ENCODE measurements at regions not wholly inside any gene's neighbourhood (a gene's known extent, or its start where the extent isn't known, plus 50 kb on each side); places are given as distances from the start of the nearest gene placed in this dataset.

- Histone ChIP-seq H3K9me2 (replicated peaks; ENCODE audit: insufficient read depth, low read length) (no peaks in the 10 kb centered on the region), H3K9ac (ENCODE audit: low read length) (no peak overlapping the region), H3K9me3 (replicated peaks; ENCODE audit: insufficient read depth, low read length) (no peaks in the 10 kb centered on the region), H4K20me1 (ENCODE audit: insufficient read depth, low read length) (no peaks in the 10 kb centered on the region), H3K36me3 (replicated peaks; ENCODE audit: insufficient read depth, low read length) (no peaks in the 10 kb centered on the region), H3K27me3 (replicated peaks; ENCODE audit: insufficient read depth, low read length) (no peaks in the 10 kb centered on the region), H2AFZ (ENCODE audit: low read length) (no peak overlapping the region), H3K4me3 (ENCODE audit: low read length) (no peak overlapping the region), H3K4me2 (ENCODE audit: low read depth, low read length) (no peak overlapping the region), H3K27ac (ENCODE audit: low read length) (no peak overlapping the region), H3K4me1 (ENCODE audit: low read length) (0 out of 2 replicates have a peak, but pooled peaks cover under 1% of the 10 kb centered on the region), H3F3A (ENCODE audit: insufficient read depth, low read length) (no peaks in the 10 kb centered on the region), H3K79me2 (ENCODE audit: low read length) (no peaks in the 10 kb centered on the region)
- no peak for DNase-seq
- TF ChIP-seq CTCF (IDR thresholded peaks at IDR 0.05; ENCODE audit: low read length), result no peak
- no peak for TF ChIP-seq EZH2 (optimal IDR thresholded peaks at IDR 0.05; ENCODE audit: low read depth, low read length)
- no peak for TF ChIP-seq EZH2phosphoT487 (IDR thresholded peaks at IDR 0.05; ENCODE audit: low read length)
Observed at GRCh38 chr1:212503714-212504113, 71.0 kb downstream of the NENF start.

GRCh38 chr1:212504171-212504803 lies 71.6 kb downstream of the NENF start:
- H4K20me1 ChIP-seq (ENCODE audit: insufficient read depth, low read length), result no peaks in the 10 kb centered on the region
- DNase-seq, result no peak
- H3K9me3 ChIP-seq (replicated peaks; ENCODE audit: insufficient read depth, low read length), result no peaks in the 10 kb centered on the region
- H3K27me3 ChIP-seq (replicated peaks; ENCODE audit: insufficient read depth, low read length), result no peaks in the 10 kb centered on the region
- H3K27ac ChIP-seq (ENCODE audit: low read length), result no peak overlapping the region
- no peaks in the 10 kb centered on the region for H3K79me2 ChIP-seq (ENCODE audit: low read length)
- no peaks in the 10 kb centered on the region for H3F3A ChIP-seq (ENCODE audit: insufficient read depth, low read length)
- H3K4me1 ChIP-seq (ENCODE audit: low read length), result no peaks in the 10 kb centered on the region
- no peak overlapping the region for H3K4me2 ChIP-seq (ENCODE audit: low read depth, low read length)
- no peak overlapping the region for H2AFZ ChIP-seq (ENCODE audit: low read length)
- TF ChIP-seq EZH2 (optimal IDR thresholded peaks at IDR 0.05; ENCODE audit: low read depth, low read length), result no peak
- TF ChIP-seq CTCF (IDR thresholded peaks at IDR 0.05; ENCODE audit: low read length), result no peak
- TF ChIP-seq EZH2phosphoT487 (IDR thresholded peaks at IDR 0.05; ENCODE audit: low read length), result no peak
- H3K9me2 ChIP-seq (replicated peaks; ENCODE audit: insufficient read depth, low read length), result no peaks in the 10 kb centered on the region
- no peaks in the 10 kb centered on the region for H3K36me3 ChIP-seq (replicated peaks; ENCODE audit: insufficient read depth, low read length)
- H3K9ac ChIP-seq (ENCODE audit: low read length), result no peak overlapping the region
- no peak overlapping the region for H3K4me3 ChIP-seq (ENCODE audit: low read length)

GRCh38 chr1:212506666-212507065 lies 73.9 kb downstream of the NENF start:
- TF ChIP-seq EZH2phosphoT487 (IDR thresholded peaks at IDR 0.05; ENCODE audit: low read length) (no peak), EZH2 (optimal IDR thresholded peaks at IDR 0.05; ENCODE audit: low read depth, low read length) (no peak), CTCF (IDR thresholded peaks at IDR 0.05; ENCODE audit: low read length) (no peak)
- no peaks in the 10 kb centered on the region for H3K4me1 ChIP-seq (ENCODE audit: low read length)
- H3K9ac ChIP-seq (ENCODE audit: low read length), result no peak overlapping the region
- H3K27ac ChIP-seq (ENCODE audit: low read length), result no peak overlapping the region
- no peaks in the 10 kb centered on the region for H3K79me2 ChIP-seq (ENCODE audit: low read length)
- H3K4me2 ChIP-seq (ENCODE audit: low read depth, low read length), result no peak overlapping the region
- no peaks in the 10 kb centered on the region for H3K9me3 ChIP-seq (replicated peaks; ENCODE audit: insufficient read depth, low read length)
- H3K9me2 ChIP-seq (replicated peaks; ENCODE audit: insufficient read depth, low read length), result no peaks in the 10 kb centered on the region
- no peaks in the 10 kb centered on the region for H3K27me3 ChIP-seq (replicated peaks; ENCODE audit: insufficient read depth, low read length)
- no peak overlapping the region for H2AFZ ChIP-seq (ENCODE audit: low read length)
- DNase-seq, result no peak
- no peaks in the 10 kb centered on the region for H4K20me1 ChIP-seq (ENCODE audit: insufficient read depth, low read length)
- no peaks in the 10 kb centered on the region for H3K36me3 ChIP-seq (replicated peaks; ENCODE audit: insufficient read depth, low read length)
- no peaks in the 10 kb centered on the region for H3F3A ChIP-seq (ENCODE audit: insufficient read depth, low read length)
- no peak overlapping the region for H3K4me3 ChIP-seq (ENCODE audit: low read length)
